G401 (cell line): ENCODE measurements at regions not wholly inside any gene's neighbourhood (a gene's known extent, or its start where the extent isn't known, plus 50 kb on each side); places are given as distances from the start of the nearest gene placed in this dataset.
"Not testable (repeated sequence)": the region's sequence is repeated elsewhere in the genome, so short reads cannot be mapped to it uniquely, and the experiment has no call there.

Source experiments
- DNase-seq: peaks from one replicate; pipeline ENCODE4 v3.0.0-alpha.2; 2015; ENCODE audit warnings: low spot score
- in situ Hi-C: cut with HindIII; loops from 2 replicates; pipeline ENCODE4 v1.10.0; 2016; ENCODE audit warnings: low sequenced_read_pairs, mixed read lengths

- in situ Hi-C loops = no loop called here
These were observed 232.8 kb downstream of the TLE1 start for GRCh38 chr9:81456431-81457006.

GRCh38 chr9:81455462-81456219 lies 233.7 kb downstream of the TLE1 start:
- peak; percentile 5 for DNase-seq
- in situ Hi-C loops = no loop called here

More at GRCh38 chr9:81456431-81457006, 232.8 kb downstream of the TLE1 start:
- DNase-seq = no peak

- no peak for DNase-seq
These were observed 243.9 kb downstream of the TLE1 start for GRCh38 chr9:81445331-81445921.

GRCh38 chr9:81431641-81432040 lies 257.7 kb downstream of the TLE1 start:
- no peak for DNase-seq
- in situ Hi-C loops = no loop called here

More at GRCh38 chr9:81445331-81445921, 243.9 kb downstream of the TLE1 start:
- in situ Hi-C loops = no loop called here

GRCh38 chr9:81430727-81431126 lies 258.6 kb downstream of the TLE1 start:
- in situ Hi-C loops = no loop called here
- no peak for DNase-seq

- in situ Hi-C loops = no loop called here
- DNase-seq = no peak
These were observed 261.5 kb downstream of the TLE1 start for GRCh38 chr9:81427870-81428269.

- in situ Hi-C loops = no loop called here
- DNase-seq = no peak
These were observed 264.9 kb downstream of the TLE1 start for GRCh38 chr9:81424431-81424830.

- no peak for DNase-seq
- in situ Hi-C loops = no loop called here
These were observed 265.6 kb downstream of the TLE1 start for GRCh38 chr9:81423589-81424326.

GRCh38 chr9:81421090-81421489 lies 268.3 kb downstream of the TLE1 start:
- in situ Hi-C loops, DNase-seq: not testable (repeated sequence)

- in situ Hi-C loops = no loop called here
- no peak for DNase-seq
These were observed 269.3 kb downstream of the TLE1 start for GRCh38 chr9:81420024-81420423.

- DNase-seq = no peak
- in situ Hi-C loops = no loop called here
These were observed 271.4 kb downstream of the TLE1 start for GRCh38 chr9:81417941-81418340.

- in situ Hi-C loops = no loop called here
- DNase-seq = no peak
These were observed 272.1 kb downstream of the TLE1 start for GRCh38 chr9:81417299-81417675.

- in situ Hi-C loops = no loop called here
- DNase-seq = no peak
These were observed 272.7 kb downstream of the TLE1 start for GRCh38 chr9:81416476-81417298.

GRCh38 chr9:81414836-81415235 lies 274.5 kb downstream of the TLE1 start:
- no peak for DNase-seq
- in situ Hi-C loops = no loop called here

- DNase-seq = no peak
- in situ Hi-C loops = no loop called here
These were observed 277.4 kb downstream of the TLE1 start for GRCh38 chr9:81411961-81412360.

- in situ Hi-C loops = no loop called here
- DNase-seq = no peak
These were observed 279.1 kb downstream of the TLE1 start for GRCh38 chr9:81410201-81410600.

- DNase-seq = no peak
- in situ Hi-C loops = no loop called here
These were observed 280.4 kb downstream of the TLE1 start for GRCh38 chr9:81408951-81409350.

- no peak for DNase-seq
- in situ Hi-C loops = no loop called here
These were observed 284.3 kb downstream of the TLE1 start for GRCh38 chr9:81404931-81405598.
